ENCODE measurements at regions not wholly inside any gene's neighbourhood (a gene's known extent, or its start where the extent isn't known, plus 50 kb on each side); places are given as distances from the start of the nearest gene placed in this dataset.

DNA sequence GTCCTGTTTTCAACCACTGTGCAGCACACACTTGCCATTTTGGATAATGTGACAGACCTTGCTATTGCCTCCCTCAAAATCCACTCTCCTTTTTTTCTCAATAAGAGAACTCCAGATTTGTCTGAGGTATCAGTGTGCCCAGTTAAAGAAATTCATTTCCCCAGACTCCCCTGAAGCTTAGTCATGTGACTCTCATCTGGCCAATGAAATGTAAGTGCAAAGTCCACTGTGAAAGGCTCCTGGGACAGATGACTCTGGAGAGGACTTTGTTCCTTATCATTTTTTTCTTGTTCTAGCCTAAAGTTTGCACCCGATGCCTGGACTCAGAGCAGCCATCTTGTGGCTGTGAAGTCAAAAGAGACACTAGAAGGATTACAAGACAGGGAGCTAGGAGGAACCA is 268.6 kb upstream of the LRTM1 start:
- Mint-ChIP-seq H3K27me3 (ENCODE audit: low read depth) (no peaks in the 10 kb centered on the region), H3K36me3 (no peaks in the 10 kb centered on the region), H3K4me3 (no peak overlapping the region), H3K9me3 (peaks cover 5% of the 10 kb centered on the region), H3K27ac (no peak overlapping the region), H3K4me1 (peaks cover 16% of the 10 kb centered on the region)
- ATAC-seq (no peak), DNase-seq (ENCODE audit: low spot score) (no peak)
- TF ChIP-seq, protein P1, sequence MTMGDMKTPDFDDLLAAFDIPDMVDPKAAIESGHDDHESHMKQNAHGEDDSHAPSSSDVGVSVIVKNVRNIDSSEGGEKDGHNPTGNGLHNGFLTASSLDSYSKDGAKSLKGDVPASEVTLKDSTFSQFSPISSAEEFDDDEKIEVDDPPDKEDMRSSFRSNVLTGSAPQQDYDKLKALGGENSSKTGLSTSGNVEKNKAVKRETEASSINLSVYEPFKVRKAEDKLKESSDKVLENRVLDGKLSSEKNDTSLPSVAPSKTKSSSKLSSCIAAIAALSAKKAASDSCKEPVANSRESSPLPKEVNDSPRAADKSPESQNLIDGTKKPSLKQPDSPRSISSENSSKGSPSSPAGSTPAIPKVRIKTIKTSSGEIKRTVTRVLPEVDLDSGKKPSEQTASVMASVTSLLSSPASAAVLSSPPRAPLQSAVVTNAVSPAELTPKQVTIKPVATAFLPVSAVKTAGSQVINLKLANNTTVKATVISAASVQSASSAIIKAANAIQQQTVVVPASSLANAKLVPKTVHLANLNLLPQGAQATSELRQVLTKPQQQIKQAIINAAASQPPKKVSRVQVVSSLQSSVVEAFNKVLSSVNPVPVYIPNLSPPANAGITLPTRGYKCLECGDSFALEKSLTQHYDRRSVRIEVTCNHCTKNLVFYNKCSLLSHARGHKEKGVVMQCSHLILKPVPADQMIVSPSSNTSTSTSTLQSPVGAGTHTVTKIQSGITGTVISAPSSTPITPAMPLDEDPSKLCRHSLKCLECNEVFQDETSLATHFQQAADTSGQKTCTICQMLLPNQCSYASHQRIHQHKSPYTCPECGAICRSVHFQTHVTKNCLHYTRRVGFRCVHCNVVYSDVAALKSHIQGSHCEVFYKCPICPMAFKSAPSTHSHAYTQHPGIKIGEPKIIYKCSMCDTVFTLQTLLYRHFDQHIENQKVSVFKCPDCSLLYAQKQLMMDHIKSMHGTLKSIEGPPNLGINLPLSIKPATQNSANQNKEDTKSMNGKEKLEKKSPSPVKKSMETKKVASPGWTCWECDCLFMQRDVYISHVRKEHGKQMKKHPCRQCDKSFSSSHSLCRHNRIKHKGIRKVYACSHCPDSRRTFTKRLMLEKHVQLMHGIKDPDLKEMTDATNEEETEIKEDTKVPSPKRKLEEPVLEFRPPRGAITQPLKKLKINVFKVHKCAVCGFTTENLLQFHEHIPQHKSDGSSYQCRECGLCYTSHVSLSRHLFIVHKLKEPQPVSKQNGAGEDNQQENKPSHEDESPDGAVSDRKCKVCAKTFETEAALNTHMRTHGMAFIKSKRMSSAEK (CRISPR knock-in tag; IDR thresholded peaks at IDR 0.05; ENCODE audit: borderline replicate concordance), result no peak
- TF ChIP-seq FOXJ3 (CRISPR knock-in tag; IDR thresholded peaks at IDR 0.05; ENCODE audit: borderline replicate concordance) (no peak), RORB (CRISPR knock-in tag; IDR thresholded peaks at IDR 0.05) (no peak), NFYB (CRISPR knock-in tag; conservative IDR thresholded peaks at IDR 0.05; ENCODE audit: low read depth) (peak; percentile 30; the same call in 1 of the 2 replicates), MXD4 (CRISPR knock-in tag; IDR thresholded peaks at IDR 0.05; ENCODE audit: borderline replicate concordance) (no peak)
- TF ChIP-seq, protein P2, sequence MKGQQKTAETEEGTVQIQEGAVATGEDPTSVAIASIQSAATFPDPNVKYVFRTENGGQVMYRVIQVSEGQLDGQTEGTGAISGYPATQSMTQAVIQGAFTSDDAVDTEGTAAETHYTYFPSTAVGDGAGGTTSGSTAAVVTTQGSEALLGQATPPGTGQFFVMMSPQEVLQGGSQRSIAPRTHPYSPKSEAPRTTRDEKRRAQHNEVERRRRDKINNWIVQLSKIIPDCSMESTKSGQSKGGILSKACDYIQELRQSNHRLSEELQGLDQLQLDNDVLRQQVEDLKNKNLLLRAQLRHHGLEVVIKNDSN (CRISPR knock-in tag; IDR thresholded peaks at IDR 0.05), result no peak
- POLR2A ChIA-PET, result no interaction called here
- CTCF ChIA-PET, result no interaction called here

DNA sequence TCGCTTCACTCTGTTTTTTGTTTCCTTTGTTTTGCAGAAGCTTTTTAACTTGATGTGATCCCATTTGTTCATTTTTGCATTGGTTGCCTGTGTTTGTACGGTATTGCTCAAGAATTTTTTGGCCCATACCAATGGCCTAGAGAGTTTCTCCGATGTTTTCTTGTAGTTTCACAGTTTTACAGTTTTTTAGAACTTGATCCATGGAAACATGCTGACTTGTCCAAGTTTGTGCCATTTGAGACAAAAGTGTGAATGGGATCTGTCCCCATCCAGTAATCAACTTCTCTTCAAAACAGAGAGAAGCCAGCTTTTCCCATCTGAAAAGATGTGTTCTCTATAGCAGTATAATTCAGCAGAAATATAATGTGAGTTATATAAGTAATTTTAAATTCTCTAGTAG is 266.5 kb upstream of the LRTM1 start:
- POLR2A ChIA-PET, result no interaction called here
- Mint-ChIP-seq H3K4me1 (peaks cover 16% of the 10 kb centered on the region), H3K27me3 (ENCODE audit: low read depth) (no peaks in the 10 kb centered on the region), H3K36me3 (no peaks in the 10 kb centered on the region), H3K9me3 (peaks cover 5% of the 10 kb centered on the region), H3K4me3 (no peak overlapping the region), H3K27ac (no peak overlapping the region)
- DNase-seq (ENCODE audit: low spot score), result no peak
- TF ChIP-seq ZNF232 (CRISPR knock-in tag; IDR thresholded peaks at IDR 0.05), result no peak
- no peak for TF ChIP-seq ELF4 (CRISPR knock-in tag; IDR thresholded peaks at IDR 0.05; ENCODE audit: low read depth)
- no peak for TF ChIP-seq MXD4 (CRISPR knock-in tag; IDR thresholded peaks at IDR 0.05; ENCODE audit: borderline replicate concordance)
- no peak for TF ChIP-seq FOXP1 (CRISPR knock-in tag; IDR thresholded peaks at IDR 0.05; ENCODE audit: borderline replicate concordance)
- TF ChIP-seq NR1H2 (CRISPR knock-in tag; IDR thresholded peaks at IDR 0.05), result no peak
- TF ChIP-seq RELA (CRISPR knock-in tag; IDR thresholded peaks at IDR 0.05; ENCODE audit: borderline replicate concordance), result no peak
- TF ChIP-seq, protein P3, sequence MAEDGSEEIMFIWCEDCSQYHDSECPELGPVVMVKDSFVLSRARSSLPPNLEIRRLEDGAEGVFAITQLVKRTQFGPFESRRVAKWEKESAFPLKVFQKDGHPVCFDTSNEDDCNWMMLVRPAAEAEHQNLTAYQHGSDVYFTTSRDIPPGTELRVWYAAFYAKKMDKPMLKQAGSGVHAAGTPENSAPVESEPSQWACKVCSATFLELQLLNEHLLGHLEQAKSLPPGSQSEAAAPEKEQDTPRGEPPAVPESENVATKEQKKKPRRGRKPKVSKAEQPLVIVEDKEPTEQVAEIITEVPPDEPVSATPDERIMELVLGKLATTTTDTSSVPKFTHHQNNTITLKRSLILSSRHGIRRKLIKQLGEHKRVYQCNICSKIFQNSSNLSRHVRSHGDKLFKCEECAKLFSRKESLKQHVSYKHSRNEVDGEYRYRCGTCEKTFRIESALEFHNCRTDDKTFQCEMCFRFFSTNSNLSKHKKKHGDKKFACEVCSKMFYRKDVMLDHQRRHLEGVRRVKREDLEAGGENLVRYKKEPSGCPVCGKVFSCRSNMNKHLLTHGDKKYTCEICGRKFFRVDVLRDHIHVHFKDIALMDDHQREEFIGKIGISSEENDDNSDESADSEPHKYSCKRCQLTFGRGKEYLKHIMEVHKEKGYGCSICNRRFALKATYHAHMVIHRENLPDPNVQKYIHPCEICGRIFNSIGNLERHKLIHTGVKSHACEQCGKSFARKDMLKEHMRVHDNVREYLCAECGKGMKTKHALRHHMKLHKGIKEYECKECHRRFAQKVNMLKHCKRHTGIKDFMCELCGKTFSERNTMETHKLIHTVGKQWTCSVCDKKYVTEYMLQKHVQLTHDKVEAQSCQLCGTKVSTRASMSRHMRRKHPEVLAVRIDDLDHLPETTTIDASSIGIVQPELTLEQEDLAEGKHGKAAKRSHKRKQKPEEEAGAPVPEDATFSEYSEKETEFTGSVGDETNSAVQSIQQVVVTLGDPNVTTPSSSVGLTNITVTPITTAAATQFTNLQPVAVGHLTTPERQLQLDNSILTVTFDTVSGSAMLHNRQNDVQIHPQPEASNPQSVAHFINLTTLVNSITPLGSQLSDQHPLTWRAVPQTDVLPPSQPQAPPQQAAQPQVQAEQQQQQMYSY (CRISPR knock-in tag; IDR thresholded peaks at IDR 0.05), result no peak
- TF ChIP-seq, protein P4, sequence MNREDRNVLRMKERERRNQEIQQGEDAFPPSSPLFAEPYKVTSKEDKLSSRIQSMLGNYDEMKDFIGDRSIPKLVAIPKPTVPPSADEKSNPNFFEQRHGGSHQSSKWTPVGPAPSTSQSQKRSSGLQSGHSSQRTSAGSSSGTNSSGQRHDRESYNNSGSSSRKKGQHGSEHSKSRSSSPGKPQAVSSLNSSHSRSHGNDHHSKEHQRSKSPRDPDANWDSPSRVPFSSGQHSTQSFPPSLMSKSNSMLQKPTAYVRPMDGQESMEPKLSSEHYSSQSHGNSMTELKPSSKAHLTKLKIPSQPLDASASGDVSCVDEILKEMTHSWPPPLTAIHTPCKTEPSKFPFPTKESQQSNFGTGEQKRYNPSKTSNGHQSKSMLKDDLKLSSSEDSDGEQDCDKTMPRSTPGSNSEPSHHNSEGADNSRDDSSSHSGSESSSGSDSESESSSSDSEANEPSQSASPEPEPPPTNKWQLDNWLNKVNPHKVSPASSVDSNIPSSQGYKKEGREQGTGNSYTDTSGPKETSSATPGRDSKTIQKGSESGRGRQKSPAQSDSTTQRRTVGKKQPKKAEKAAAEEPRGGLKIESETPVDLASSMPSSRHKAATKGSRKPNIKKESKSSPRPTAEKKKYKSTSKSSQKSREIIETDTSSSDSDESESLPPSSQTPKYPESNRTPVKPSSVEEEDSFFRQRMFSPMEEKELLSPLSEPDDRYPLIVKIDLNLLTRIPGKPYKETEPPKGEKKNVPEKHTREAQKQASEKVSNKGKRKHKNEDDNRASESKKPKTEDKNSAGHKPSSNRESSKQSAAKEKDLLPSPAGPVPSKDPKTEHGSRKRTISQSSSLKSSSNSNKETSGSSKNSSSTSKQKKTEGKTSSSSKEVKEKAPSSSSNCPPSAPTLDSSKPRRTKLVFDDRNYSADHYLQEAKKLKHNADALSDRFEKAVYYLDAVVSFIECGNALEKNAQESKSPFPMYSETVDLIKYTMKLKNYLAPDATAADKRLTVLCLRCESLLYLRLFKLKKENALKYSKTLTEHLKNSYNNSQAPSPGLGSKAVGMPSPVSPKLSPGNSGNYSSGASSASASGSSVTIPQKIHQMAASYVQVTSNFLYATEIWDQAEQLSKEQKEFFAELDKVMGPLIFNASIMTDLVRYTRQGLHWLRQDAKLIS (CRISPR knock-in tag; IDR thresholded peaks at IDR 0.05; ENCODE audit: borderline replicate concordance), result no peak
- ATAC-seq, result no peak
- CTCF ChIA-PET, result no interaction called here
